ENCODE measurements at regions not wholly inside any gene's neighbourhood (a gene's known extent, or its start where the extent isn't known, plus 50 kb on each side); places are given as distances from the start of the nearest gene placed in this dataset.

DNA sequence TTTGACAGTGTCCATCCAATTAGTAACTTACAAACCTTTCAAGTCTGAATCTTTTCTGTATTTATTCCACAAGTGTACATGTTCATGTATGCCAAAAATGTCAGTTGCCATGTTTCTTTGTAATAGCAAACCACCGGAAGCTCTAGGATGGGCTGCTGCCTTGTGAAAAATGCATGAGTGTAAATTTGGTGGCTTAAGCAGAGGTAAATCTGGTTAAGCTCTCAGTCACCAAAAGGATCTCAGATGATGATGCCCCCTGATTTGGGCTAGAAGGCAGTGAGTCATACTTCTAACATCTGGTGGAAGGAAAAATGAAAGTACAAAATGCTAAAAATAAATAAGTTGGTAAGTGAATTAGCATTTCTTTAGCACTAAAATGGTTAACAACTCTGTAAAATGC lies 567.5 kb downstream of the ELAVL2 start:
- ChIA-PET CTCF (no interaction called here), POLR2A (ENCODE audit: low non-redundant PET) (no interaction called here)
- TF ChIP-seq, protein P1, sequence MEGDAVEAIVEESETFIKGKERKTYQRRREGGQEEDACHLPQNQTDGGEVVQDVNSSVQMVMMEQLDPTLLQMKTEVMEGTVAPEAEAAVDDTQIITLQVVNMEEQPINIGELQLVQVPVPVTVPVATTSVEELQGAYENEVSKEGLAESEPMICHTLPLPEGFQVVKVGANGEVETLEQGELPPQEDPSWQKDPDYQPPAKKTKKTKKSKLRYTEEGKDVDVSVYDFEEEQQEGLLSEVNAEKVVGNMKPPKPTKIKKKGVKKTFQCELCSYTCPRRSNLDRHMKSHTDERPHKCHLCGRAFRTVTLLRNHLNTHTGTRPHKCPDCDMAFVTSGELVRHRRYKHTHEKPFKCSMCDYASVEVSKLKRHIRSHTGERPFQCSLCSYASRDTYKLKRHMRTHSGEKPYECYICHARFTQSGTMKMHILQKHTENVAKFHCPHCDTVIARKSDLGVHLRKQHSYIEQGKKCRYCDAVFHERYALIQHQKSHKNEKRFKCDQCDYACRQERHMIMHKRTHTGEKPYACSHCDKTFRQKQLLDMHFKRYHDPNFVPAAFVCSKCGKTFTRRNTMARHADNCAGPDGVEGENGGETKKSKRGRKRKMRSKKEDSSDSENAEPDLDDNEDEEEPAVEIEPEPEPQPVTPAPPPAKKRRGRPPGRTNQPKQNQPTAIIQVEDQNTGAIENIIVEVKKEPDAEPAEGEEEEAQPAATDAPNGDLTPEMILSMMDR (conservative IDR thresholded peaks at IDR 0.05; ENCODE audit: low read depth) = no peak
- no peak for DNase-seq (ENCODE audit: low spot score)
- H3K27ac ChIP-seq = no peak overlapping the region

GRCh38 chr9:23278561-23278960 lies 547.5 kb downstream of the ELAVL2 start:
- POLR2A ChIA-PET (ENCODE audit: low non-redundant PET) = no interaction called here
- H3K27ac ChIP-seq = no peak overlapping the region
- no peak for DNase-seq (ENCODE audit: low spot score)
- TF ChIP-seq, protein P1 (conservative IDR thresholded peaks at IDR 0.05; ENCODE audit: low read depth) = no peak
- CTCF ChIA-PET = interaction anchor here (0.6 kb wide), 1 partner anchor 1303 kb away, joined by 3 read pairs; no protein-coding TSS in a partner anchor

GRCh38 chr9:23287390-23287789 lies 538.6 kb downstream of the ELAVL2 start:
- TF ChIP-seq, protein P1 (conservative IDR thresholded peaks at IDR 0.05; ENCODE audit: low read depth) = no peak
- CTCF ChIA-PET = no interaction called here
- H3K27ac ChIP-seq = no peak overlapping the region
- no peak for DNase-seq (ENCODE audit: low spot score)
- POLR2A ChIA-PET (ENCODE audit: low non-redundant PET) = no interaction called here

DNA sequence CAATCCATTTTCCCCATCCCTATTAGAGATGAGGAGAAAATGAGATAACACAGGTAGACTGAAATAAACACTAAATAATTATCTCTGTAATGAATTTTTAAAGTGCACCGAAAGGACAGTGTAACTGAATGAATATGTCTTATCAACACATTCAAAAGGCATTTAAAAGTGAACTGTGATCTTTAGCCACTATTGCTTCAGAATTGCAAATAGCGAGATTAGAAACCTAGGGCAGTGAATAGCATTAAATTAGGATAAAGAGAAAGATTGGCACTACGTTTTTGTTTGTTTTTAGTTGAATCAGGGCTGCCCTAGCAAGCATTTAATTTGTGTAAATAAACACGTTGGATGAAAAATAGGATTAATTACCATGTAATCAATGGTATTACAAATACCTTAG lies 537.5 kb downstream of the ELAVL2 start:
- DNase-seq (ENCODE audit: low spot score) = no peak
- H3K27ac ChIP-seq = no peak overlapping the region
- CTCF ChIA-PET = no interaction called here
- POLR2A ChIA-PET (ENCODE audit: low non-redundant PET) = no interaction called here
- TF ChIP-seq, protein P1 (conservative IDR thresholded peaks at IDR 0.05; ENCODE audit: low read depth) = no peak

- ChIA-PET CTCF (no interaction called here), POLR2A (ENCODE audit: low non-redundant PET) (no interaction called here)
- no peak for DNase-seq (ENCODE audit: low spot score)
- H3K27ac ChIP-seq = no peak overlapping the region
- TF ChIP-seq, protein P1 (conservative IDR thresholded peaks at IDR 0.05; ENCODE audit: low read depth) = no peak
Observed at GRCh38 chr9:23290973-23291372, 535.1 kb downstream of the ELAVL2 start.

DNA sequence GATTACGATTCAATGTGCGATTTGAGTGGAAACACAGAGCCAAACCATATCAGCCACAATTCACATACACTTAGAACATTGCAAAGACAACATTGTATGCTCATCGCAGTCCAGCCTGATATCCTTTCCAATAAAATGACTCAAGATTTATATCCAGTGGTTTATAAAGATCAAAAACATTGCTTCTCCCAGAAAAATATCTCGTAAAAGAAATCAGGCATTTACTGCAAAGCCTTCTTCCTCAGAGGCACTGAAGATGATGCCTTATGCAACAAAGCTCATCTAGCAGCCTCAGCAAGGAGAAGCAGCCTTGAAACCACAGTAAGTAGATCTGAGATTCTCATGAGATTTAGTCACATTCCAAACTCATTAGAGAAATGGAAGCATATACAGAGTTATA lies 523.8 kb downstream of the ELAVL2 start:
- no peak for DNase-seq (ENCODE audit: low spot score)
- CTCF ChIA-PET = no interaction called here
- TF ChIP-seq, protein P1 (conservative IDR thresholded peaks at IDR 0.05; ENCODE audit: low read depth) = no peak
- POLR2A ChIA-PET (ENCODE audit: low non-redundant PET) = no interaction called here
- H3K27ac ChIP-seq = no peak overlapping the region

- H3K27ac ChIP-seq = no peak overlapping the region
- no peak for DNase-seq (ENCODE audit: low spot score)
- TF ChIP-seq, protein P1 (conservative IDR thresholded peaks at IDR 0.05; ENCODE audit: low read depth) = no peak
- ChIA-PET CTCF (no interaction called here), POLR2A (ENCODE audit: low non-redundant PET) (no interaction called here)
Observed at GRCh38 chr9:23306731-23307130, 519.3 kb downstream of the ELAVL2 start.
